GM19467 (cell line): ENCODE measurements at regions not wholly inside any gene's neighbourhood (a gene's known extent, or its start where the extent isn't known, plus 50 kb on each side); places are given as distances from the start of the nearest gene placed in this dataset.

Experiments
- ATAC-seq: cut with Tn5 transposase; IDR thresholded peaks from one replicate; pipeline ENCODE4 v1.9.1; 2021; ENCODE audit warnings: mild to moderate bottlenecking, moderate library complexity; ENCODE audit not compliant: unreplicated experiment

DNA sequence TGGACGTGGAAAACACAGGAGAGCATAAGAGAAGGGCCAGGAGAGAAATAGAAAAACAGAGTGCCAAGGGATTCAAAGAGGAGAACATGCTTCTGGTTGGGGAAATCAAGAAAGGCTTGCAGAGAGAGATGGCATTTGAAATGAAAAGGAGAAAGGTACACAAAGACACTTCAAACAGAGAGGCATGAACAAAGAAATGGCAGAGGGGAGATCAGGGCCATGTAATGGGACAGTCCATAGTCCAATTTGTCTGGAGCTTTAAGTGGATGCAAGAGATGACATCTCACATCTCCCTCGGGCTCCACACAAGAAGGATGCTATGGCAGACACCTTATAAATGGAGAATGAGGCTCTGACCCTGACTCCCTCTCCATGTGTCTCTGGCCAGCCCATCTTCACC, 331.1 kb downstream of the MLLT3 start:
- ATAC-seq = no peak

DNA sequence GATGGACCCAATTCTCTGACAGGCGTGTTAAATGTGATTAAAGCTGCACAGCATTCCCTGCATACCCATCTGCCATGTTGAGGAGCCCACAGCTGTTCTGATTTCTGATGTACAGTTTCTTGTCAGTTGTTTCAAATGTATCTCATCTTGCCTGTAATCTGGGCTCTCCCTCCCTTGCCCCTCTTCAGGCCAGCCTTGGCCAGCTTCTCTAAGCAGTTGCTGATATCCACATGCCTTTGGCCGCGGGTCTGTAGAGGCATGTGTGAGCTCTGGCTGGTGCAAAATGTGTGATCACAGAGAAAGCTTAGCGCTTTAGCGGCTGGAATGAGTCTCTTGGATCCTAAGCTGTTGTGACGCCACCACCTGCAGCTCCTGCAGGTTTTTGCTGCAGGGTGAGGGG, 332.0 kb downstream of the MLLT3 start:
- ATAC-seq = no peak

DNA sequence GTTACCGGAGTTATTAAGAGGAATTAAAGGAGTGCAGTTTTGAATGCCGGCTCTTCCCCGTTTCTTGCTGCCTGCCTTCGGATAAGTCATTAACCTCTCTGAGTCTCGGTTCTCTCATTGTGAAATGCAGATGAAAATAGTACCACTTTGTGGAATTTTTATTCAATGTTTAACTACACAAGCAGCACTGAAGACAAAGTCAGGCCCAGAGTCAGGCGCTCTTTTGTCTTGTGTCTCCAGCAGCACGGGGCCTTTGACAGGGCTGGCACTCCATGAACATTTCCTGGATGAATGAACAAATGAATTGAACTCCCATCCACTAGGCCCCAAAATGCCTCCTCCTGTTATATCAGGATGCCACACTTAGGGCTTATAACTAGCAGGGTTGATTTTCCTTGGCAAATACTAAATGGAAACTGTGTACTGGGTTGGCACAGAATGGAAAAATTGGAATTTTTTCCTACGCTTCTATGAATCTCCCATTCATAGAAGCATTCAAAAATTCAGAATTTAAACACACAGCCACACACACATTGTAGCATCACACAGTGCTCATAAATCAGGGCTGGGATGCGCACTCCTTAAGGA, 332.8 kb downstream of the MLLT3 start:
- ATAC-seq = peak; percentile 13

DNA sequence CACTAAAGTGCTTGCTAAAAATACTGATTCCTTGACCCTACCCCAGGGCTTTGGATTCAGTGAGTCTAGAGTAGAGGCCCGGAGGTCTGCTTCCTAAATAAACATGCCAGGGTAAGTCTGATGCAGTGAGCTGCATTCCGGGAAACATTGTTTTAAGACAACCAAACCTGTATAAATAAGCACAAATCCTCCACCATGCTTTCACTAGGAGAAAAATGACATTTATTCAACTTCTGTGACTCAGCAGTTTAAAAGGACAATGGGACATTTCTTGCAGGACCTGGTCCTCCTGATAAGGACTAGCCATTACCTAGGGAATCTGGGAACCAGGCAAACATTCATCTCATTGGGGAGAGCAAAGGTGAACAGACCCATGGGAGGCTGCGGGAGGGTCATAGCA, 335.3 kb downstream of the MLLT3 start:
- ATAC-seq = no peak

DNA sequence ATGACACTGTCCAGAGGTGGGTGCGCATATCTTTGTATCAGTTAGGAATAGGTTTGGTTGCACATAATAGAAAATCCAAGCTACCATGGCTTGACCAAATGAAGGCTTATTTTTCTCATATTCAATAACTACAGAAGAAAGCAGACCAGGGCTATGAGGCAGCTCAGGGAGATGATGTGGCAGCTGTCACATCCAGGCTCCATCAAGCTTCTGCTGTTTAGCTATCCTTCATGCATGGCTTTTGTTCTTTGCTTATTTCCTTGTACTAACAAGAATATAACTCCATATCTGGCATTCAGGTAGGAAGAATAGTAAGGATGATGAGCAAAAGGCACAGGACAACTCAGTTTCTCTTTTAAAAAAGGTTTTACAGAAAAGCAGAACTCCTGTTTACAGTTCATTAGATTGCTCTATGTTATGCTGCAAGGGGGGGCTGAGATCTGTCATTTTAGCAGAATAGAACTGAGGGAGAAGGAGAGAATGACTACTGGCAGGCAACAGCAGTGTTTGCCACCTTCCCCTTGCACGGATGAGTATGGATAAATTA, 336.1 kb downstream of the MLLT3 start:
- ATAC-seq = no peak

DNA sequence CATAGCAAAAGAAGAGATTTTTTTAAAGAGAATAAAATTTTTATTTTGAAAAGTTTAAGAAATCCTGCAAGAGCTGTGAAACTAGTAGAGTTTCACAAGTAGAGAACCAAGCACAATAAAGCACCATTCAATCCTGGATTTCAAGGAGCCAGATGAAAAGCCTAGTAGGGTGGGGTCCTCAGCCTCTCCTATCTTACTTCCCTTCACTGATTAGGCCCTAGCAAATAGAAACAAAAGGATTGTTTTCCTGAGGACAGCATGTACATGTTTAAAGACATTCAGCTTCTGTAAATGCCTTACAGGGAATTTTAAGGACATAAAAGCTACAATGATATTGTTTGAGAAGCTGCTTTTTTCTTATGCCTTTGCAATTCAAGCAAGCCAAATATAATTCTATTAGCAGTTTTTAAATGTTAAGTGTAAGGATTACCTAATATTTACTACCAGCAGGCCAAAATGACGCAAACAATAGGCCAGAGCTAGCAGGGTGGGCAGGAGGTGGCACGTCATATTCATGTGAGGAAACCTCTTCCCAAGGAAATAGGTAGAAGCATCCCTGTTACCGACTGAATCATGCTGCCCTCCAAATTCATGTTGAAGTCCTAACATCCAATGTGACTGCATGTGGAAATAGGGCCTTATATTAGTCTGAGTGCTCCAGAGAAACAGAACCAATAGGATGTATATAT, 337.6 kb downstream of the MLLT3 start:
- ATAC-seq = no peak

DNA sequence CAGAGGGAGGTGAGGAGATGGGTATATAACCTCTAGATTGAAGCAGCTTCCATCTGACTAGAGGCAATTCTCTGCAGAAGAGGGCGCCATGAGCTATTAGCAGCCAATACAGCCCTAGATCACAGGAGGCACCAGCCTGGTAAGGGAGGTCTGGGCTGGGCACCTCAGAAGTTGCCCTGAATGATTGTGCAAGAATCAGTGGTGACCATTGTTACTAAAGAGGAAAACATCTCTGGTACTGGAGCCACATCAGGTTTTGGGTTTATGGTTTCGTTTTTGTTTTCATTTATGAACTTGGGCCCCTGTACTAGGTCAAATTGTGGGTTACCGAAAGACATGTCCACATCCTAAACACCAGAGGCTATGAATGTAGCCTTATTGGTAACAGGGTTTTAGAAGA, 342.0 kb downstream of the MLLT3 start:
- peak; percentile 76 for ATAC-seq

DNA sequence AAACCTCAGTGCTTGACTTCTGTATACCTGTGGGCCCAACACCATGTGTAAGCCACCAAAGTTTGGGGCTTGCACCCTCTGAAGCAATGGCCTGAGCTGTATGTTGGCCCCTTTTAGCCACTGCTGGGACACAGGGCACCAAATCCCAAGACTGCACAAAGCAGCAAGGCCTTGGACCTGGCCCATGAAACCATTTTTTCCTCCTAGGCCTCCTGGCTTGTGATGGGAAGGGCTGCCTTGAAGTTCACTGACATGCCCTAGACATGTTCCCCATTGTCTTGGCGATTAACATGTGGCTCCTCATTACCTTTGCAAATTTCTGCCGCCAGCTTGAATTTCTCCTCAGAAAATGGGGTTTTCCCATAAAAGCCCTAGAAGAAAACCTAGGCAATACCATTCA, 345.5 kb downstream of the MLLT3 start:
- ATAC-seq = no peak

DNA sequence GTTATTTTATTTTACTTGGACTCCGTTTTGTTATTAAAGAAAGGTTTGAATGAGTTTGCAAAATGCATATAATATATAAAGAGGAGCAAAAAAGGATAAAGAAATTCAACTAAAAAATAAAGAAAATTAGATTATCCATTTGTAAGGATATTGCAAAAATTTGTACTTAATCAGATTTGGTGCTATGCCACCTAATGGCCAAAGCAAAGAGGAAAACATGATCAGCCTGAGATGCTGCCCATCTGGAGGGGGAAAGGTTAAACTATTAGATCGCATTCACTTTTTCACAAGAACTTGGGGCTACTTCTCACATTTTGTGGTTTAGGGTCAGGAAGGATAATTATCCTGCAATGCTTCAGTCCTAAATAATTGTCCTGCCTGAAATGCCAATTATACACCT, 350.6 kb downstream of the MLLT3 start:
- no peak for ATAC-seq

DNA sequence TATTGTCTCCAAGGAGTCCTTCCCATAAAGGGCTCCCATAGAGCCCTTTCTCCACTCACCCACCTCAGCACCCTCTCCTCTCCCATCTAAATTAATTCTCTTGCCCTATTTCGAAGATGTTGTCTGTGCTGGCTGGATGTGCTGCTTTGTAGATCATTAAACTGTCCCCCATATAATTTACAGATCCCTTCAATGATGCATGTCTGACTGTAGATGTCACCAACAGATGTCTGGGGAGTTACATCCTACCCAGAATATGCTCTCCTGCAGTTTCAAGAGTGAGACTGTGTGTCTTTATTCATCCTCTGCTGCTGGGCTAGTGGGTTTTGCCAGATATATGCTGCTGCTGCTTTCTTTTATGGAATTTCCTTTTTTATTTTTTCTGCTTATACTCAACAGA, 351.2 kb downstream of the MLLT3 start:
- ATAC-seq = no peak

DNA sequence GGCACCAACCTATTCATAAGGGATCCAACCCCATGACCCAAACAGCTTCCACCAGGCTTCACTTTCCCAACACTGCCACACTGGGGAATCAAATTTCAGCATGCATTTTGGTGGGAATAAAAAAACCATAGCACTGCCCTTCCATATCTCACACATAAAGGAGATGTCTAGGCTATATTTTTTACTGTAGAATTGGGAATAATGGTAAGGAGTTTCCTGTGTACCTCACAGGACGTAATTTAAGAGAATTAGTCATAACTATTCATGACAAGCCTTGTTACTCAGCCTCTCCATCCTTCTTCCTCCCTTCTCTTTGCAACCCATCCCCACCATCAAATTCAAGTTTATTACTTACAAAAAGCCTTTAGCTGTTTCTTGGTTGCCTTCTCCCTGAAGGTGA, 352.1 kb downstream of the MLLT3 start:
- no peak for ATAC-seq

DNA sequence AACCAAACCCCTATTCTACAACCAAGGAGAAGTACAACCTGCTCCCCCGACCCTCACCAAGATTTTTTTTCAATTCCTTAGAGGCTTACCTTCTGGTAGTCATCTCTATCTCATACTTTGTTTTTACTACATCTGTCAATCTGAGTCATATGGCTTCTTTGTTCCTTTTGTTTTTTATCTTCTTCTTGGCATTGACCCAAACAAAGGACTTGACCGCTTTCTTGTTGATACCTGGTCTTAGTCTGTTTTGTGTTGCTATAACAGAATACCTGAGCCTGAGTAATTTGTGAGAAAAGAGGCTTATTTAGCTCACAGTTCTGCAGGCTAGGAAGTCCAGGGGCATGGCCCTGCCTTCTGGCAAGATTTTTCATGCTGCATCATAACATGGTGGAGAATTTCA, 352.7 kb downstream of the MLLT3 start:
- no peak for ATAC-seq

DNA sequence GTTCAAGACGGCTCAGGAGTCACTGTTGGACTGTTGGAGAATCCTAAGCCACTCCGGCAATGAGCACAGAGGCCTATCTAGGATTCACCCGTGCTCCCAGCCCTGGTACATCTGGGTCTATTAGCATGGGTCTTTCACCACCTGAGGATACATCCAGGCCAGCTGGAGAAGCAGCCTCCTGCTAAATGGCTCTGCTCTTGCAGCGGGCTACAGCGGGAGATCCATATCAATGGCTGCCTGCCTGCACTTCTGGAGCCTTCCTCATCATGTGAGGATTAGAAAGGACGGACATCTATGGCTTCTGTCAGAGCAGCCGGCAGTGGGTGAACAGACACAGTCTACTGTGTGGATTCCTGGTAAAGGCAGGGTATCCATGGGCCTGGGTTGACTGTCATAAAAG, 357.4 kb downstream of the MLLT3 start:
- ATAC-seq = no peak

DNA sequence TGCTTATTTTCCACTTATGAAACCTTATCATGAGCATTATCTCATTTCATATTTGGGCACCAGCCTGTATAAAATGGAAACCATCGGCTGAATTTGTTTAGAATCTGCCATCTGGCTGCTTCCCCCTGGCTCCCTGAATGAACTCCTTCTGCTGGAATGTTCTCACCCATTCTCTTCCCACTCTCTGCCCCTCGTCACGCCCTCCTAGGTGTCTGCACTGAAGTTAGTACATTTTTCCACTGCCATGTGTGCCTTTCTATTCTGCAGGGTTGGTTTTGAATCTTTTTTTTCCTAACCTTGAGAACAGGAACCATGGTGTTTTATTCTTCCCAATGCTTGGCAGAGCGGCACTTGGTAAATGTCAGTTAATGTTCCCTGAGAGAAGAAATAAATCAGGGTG, 359.7 kb downstream of the MLLT3 start:
- no peak for ATAC-seq

DNA sequence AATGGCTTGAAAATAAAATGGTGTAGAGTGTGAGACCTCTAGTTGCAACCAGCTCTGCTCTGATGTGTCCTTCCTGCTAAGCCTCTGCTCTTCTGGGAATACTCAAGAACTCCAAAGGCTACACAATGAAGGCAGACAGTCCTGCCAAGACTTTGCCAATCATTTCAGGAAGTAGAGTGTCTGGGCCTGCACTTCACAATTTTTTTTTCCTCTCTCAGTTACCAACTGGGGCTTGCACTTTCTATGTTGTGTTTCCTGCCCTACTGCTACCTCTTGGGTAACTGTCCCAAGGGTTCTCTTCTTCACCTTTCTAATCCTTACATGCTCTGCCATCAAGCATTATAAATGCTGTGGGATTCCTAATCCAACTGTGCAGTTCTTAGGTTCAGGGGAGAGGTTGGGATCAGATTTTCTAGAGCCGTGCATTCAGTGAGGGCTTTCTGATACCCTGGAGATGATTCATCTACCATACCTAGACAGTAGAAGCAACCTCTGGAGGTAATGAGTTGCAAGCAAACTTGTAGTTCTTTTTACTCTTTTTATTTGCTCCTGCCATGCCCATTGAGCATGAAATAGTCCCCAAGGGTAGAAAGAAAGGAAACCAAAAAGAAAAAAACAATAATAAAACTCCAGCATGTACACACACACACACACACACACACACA, 365.9 kb downstream of the MLLT3 start:
- no peak for ATAC-seq

DNA sequence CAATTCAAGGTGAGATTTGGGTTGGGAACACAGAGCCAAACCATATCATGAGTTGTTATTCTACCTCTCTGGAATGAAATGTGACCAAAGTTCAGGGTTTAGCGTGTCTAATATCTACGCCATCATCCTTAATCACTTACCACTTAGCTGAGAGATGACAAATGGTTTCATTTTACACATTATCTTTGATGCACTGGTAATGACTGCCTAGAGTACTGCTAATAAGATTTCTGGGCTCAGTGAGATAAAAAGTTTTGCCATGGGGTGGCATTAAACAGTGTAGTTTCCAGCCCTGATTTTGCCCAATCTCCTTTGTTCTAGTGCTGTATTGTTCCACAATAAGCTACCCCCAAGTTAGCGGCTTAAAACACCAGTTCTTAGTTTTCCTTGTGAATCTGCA, 367.2 kb downstream of the MLLT3 start:
- ATAC-seq = no peak

DNA sequence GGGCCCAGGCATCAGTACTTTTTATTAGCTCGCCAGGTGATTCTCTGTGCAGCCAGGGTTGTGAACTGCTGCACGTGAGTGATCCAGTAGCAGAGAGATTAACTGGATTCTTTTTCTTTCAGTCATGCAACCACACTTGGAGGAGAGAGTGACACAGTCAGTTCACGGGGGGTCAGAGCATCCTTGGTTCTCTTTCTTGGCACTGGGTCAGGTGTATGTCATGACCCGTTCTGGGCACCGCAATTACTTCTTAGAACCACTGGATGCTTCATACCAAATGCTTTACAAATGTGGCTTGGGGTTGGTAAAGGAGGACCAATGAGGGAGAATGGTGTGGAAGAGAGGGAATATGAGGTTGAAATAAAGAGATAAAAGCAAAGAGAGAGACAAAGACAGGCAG, 368.7 kb downstream of the MLLT3 start:
- ATAC-seq = no peak

DNA sequence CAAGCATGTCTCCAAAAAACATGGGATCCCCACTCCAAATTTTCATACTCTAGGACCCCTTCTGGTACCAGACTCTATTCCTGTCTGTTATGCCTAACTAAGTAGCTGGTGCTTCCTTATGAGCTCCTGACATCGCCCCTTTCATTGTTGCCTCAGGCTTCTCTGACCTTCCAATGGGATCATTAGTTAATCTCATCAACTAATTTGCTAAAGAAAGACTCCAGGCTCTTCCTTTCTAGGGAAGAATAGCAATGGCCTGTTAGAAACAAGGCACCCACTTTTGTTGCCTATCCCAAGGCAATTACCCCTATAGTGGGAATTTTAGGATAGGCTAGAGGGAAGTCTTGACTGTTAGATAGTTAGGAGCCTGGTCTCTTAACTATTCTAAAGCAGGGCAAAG, 369.5 kb downstream of the MLLT3 start:
- ATAC-seq = no peak

DNA sequence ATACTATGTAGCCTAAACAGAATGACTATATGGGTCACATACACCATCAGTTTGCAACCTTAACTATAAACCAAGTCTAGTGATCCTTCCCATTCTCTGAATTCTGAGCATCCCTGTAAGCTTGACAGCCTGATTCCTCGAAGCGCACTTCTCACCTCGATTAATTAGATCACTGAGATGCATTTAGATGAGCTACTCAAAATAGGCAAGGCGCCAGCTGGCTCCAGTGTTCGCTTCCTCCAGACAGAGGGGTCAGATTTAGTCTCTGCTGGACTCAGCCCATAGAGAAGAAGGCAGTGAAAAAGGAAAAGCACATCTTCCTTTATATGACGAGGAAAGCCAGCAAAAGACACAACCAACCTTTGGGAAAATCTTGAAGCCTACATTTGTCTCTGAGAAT, 371.5 kb downstream of the MLLT3 start:
- ATAC-seq = no peak

DNA sequence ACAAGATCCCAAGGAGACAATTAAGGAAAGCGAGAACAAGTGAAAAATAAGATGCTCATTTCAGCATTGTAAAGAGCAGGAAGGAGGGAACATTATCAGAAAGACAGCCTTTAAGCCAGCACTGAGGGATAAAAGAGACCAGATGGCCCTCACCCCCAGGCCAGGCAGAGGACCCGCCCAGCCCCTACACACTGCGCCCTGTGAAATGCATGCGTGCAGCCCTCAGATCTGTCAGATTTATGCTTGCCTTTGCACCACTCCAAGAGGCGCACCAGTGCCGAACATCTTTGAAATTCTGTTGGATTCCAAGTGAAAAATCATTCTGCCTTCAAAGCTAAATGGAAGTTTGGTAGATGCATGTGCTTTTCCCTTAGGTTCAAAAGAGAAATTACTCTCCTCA, 378.0 kb downstream of the MLLT3 start:
- ATAC-seq = no peak

DNA sequence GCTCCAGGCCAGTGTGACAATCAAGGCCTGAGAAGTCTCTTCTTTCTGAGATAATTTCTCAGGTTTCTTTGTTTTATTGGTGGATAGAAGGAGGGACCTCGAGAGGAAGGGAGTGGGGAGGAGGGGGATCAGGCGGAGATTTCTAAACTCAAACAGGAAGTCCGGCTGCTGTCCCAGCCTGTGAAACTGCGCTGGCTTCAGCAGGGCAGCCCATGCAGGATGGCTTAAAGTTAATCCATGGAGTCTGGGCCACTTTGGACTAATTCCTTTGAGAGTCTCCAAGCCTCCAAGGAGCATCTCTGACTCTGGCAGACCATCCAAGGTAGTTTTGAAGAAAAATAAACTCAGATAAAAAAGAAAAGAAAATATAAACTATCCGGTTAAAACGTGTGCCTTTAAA, 378.5 kb downstream of the MLLT3 start:
- ATAC-seq = no peak

DNA sequence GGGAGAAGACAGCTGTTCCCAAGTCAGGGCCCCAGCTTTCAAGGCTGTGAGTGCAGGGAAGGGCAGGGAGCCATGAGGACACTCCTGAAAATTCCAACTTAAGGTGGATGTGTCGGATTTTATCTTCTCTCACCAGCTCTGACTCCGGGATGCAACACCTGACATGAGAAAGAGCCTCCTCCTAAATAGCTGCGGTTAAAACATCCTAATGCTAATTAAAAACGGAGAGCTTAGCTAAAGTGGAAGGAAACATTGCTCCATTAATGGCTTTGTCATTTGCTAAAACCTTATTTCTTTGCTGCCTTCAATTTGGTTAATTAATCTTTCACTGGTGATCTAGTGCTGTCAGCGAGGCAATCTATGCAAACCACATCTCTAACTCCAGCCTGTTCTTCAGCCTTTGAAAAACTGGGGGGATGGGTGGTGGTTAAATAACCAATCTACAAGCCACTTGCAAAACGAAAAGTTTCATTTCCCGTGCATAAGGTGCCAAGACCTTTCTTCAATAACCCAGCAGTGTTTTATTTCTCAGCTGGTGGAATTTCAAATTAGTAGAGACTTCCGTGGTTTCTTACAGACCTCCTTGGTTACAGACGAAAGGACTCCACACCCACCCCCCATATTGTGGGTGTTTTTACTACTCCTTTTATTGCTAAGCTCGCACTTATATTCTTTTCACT, 379.6 kb downstream of the MLLT3 start:
- peak; percentile 97 for ATAC-seq
